ENCODE measurements at regions not wholly inside any gene's neighbourhood (a gene's known extent, or its start where the extent isn't known, plus 50 kb on each side); places are given as distances from the start of the nearest gene placed in this dataset.

DNA sequence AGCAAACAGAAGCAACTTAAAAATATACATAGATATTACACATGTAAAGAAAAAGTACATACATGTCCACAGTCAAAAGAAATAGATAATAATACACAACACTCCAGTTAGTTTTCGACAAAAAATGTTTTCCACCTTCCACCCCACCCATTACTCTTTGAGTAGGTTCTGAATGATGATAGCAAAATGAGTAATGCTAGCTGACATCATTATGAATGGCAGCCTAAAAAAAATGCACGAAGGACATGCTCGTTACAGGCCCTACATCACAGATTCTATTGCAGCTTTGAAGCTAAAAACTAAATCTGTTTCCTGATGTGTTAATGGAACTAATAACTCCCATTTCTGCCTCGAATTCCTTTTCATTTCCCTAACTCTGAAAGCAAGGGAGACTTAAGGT is 578.7 kb upstream of the NETO1 start:
- H3K9me3 ChIP-seq (replicated peaks), result no peaks in the 10 kb centered on the region
- H3K27ac ChIP-seq (replicated peaks), result no peak overlapping the region
- intact Hi-C loops (cut with micrococcal nuclease), result no loop called here
- TF ChIP-seq CTCF (IDR thresholded peaks at IDR 0.05; ENCODE audit: borderline replicate concordance), result no peak
- no peak for DNase-seq
- H3K27me3 ChIP-seq (ENCODE audit: low read depth), result no peaks in the 10 kb centered on the region
- H3K4me1 ChIP-seq, result no peaks in the 10 kb centered on the region
- H3K4me3 ChIP-seq, result no peak overlapping the region
- H3K36me3 ChIP-seq, result no peaks in the 10 kb centered on the region

DNA sequence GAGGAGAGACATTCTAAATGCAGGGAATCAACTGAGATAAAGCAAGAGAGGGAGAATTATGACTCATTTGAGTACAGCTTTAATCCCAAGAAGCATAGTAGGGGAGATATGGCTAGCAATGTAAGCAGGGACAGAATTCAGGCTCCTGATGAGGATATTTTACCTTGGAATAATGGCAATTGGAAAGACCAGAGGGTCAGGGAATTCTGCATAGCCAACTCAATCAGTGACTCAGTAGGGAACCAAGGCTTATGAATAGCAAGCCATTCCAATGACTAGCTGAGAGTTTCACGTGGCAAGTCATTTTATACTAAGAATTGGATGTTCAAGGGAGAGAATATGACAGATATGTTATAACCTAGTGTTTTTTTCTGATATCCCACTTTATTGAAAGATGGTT is 563.8 kb upstream of the NETO1 start:
- H3K27ac ChIP-seq (replicated peaks), result no peak overlapping the region
- TF ChIP-seq CTCF (IDR thresholded peaks at IDR 0.05; ENCODE audit: borderline replicate concordance), result no peak
- no peaks in the 10 kb centered on the region for H3K27me3 ChIP-seq (ENCODE audit: low read depth)
- peaks cover 9% of the 10 kb centered on the region for H3K9me3 ChIP-seq (replicated peaks)
- no peak for DNase-seq
- no peaks in the 10 kb centered on the region for H3K4me1 ChIP-seq
- H3K4me3 ChIP-seq, result no peak overlapping the region
- intact Hi-C loops (cut with micrococcal nuclease), result no loop called here
- H3K36me3 ChIP-seq, result no peaks in the 10 kb centered on the region

DNA sequence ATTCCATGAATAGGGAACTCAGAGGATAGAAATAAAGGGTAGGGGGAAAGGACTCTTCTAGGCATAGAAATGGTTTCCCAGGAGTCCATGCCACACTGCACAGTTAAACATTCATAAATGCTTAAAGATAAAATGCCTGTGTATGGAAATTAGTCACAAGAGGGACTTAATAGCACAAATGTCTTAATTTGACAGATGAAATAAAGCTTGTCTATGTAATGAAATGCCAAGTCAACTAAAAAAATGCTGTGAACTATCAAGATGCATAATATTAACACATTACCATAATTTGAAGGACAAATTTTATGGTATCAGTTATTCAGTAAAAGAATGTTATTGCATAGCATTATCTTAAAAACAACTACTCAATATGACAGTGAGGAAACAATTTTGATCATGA is 553.2 kb upstream of the NETO1 start:
- H3K36me3 ChIP-seq, result no peaks in the 10 kb centered on the region
- intact Hi-C loops (cut with micrococcal nuclease), result no loop called here
- TF ChIP-seq CTCF (IDR thresholded peaks at IDR 0.05; ENCODE audit: borderline replicate concordance), result no peak
- no peaks in the 10 kb centered on the region for H3K27me3 ChIP-seq (ENCODE audit: low read depth)
- no peaks in the 10 kb centered on the region for H3K4me1 ChIP-seq
- H3K27ac ChIP-seq (replicated peaks), result no peak overlapping the region
- peaks cover 15% of the 10 kb centered on the region for H3K9me3 ChIP-seq (replicated peaks)
- no peak overlapping the region for H3K4me3 ChIP-seq
- DNase-seq, result no peak

- no peak for DNase-seq
- H3K36me3 ChIP-seq, result no peaks in the 10 kb centered on the region
- H3K4me1 ChIP-seq, result no peaks in the 10 kb centered on the region
- H3K27ac ChIP-seq (replicated peaks), result no peak overlapping the region
- no peak for TF ChIP-seq CTCF (IDR thresholded peaks at IDR 0.05; ENCODE audit: borderline replicate concordance)
- H3K27me3 ChIP-seq (ENCODE audit: low read depth), result no peaks in the 10 kb centered on the region
- peaks cover 15% of the 10 kb centered on the region for H3K9me3 ChIP-seq (replicated peaks)
- H3K4me3 ChIP-seq, result no peak overlapping the region
- intact Hi-C loops (cut with micrococcal nuclease), result no loop called here
Observed at GRCh38 chr18:73419531-73419930, 551.7 kb upstream of the NETO1 start.

GRCh38 chr18:73414598-73414997 is 546.8 kb upstream of the NETO1 start:
- DNase-seq, result no peak
- Histone ChIP-seq H3K27me3 (ENCODE audit: low read depth) (no peaks in the 10 kb centered on the region), H3K4me1 (peaks cover 2% of the 10 kb centered on the region), H3K27ac (replicated peaks) (no peak overlapping the region), H3K36me3 (no peaks in the 10 kb centered on the region), H3K9me3 (replicated peaks) (peaks cover 15% of the 10 kb centered on the region), H3K4me3 (no peak overlapping the region)
- TF ChIP-seq CTCF (IDR thresholded peaks at IDR 0.05; ENCODE audit: borderline replicate concordance), result no peak
- intact Hi-C loops (cut with micrococcal nuclease), result no loop called here

GRCh38 chr18:73414069-73414468 is 546.3 kb upstream of the NETO1 start:
- Histone ChIP-seq H3K9me3 (replicated peaks) (peaks cover 15% of the 10 kb centered on the region), H3K4me3 (no peak overlapping the region), H3K36me3 (no peaks in the 10 kb centered on the region), H3K27me3 (ENCODE audit: low read depth) (no peaks in the 10 kb centered on the region), H3K4me1 (peaks cover 7% of the 10 kb centered on the region), H3K27ac (replicated peaks) (no peak overlapping the region)
- no peak for DNase-seq
- no peak for TF ChIP-seq CTCF (IDR thresholded peaks at IDR 0.05; ENCODE audit: borderline replicate concordance)
- intact Hi-C loops (cut with micrococcal nuclease), result no loop called here

Measured in left ventricle myocardium inferior (tissue), 1 donor.